HG02798 (cell line): ENCODE measurements at regions not wholly inside any gene's neighbourhood (a gene's known extent, or its start where the extent isn't known, plus 50 kb on each side); places are given as distances from the start of the nearest gene placed in this dataset.

ENCODE experiments used
- ATAC-seq: cut with Tn5 transposase; IDR thresholded peaks from one replicate; pipeline ENCODE4 v1.9.1; 2021; ENCODE audit warnings: mild to moderate bottlenecking; ENCODE audit not compliant: unreplicated experiment, poor library complexity

DNA sequence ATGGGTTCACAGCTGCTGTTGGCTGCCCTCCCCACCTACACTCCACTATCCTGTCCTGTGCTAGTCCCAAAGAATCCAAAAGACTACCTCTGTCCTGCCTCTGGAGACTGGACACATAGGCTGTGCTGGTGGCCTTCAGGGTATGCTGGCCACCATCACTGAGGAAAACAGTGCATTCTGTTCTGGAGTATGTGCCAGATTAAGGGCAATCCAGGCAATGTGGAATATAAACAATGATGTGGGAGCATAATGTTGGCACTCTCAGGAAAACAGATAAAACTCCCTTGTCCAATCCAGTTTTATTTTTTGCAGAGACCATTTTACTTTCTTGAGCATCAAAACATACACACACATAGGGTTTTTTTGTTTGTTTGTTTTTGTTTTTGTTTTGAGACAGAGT, 94.3 kb downstream of the GLUL start:
- ATAC-seq: no peak

DNA sequence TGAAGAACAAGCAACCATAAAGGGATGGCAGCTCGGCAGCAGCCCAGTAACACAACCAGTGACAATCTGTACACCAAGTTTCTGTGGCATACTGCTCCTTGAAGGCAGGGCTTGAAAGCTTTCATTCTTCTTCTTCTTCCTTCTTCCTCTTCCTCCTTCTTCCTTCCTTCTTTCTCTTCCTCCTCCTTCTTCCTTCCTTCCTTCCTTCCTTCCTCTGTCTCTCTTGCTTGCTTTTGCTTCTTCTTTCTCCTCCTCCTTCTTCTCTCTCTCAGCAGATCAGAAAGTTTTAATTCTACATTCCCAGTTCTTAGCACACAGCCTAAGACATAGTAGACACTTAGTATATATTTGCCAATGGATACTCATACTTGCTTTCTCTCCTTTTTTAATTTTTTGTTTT, 95.9 kb downstream of the GLUL start:
- no peak for ATAC-seq

- ATAC-seq: no peak
Measured at GRCh38 chr1:182293119-182293589, 98.4 kb downstream of the GLUL start.

- ATAC-seq: no peak
Measured at GRCh38 chr1:182292193-182292741, 99.3 kb downstream of the GLUL start.

DNA sequence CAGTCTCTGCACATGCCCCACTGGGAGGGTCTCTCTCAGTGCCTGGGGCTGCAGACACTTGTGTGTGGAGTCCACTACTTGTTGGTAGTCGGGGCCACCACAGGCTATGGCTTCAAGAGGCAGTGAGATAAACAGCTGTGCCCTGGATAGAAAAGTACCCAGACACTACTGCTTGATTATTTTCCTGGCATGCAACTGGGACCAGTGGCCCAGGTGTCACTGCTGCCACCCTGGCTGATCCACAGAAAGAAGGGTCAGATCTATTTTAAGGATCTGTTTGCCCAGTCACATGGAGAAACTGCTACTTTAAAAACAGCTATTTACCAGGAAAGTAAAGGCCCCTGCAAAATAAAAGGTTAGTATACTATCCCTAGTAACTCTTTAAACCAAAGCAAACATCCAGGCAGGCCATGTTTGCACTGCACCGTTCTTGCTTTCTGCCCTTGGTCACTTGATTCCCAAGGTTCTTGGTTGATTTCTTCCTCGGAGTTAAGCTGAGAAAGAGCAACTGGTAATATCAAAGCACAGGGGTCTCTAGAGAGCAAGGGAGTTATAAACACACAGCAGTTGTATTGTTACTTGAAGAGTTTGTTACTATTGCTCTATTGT, 99.9 kb downstream of the GLUL start:
- ATAC-seq: no peak

- no peak for ATAC-seq
Measured at GRCh38 chr1:182288749-182289604, 102.6 kb downstream of the GLUL start.

GRCh38 chr1:182286761-182287160, 104.8 kb downstream of the GLUL start:
- ATAC-seq: no peak

DNA sequence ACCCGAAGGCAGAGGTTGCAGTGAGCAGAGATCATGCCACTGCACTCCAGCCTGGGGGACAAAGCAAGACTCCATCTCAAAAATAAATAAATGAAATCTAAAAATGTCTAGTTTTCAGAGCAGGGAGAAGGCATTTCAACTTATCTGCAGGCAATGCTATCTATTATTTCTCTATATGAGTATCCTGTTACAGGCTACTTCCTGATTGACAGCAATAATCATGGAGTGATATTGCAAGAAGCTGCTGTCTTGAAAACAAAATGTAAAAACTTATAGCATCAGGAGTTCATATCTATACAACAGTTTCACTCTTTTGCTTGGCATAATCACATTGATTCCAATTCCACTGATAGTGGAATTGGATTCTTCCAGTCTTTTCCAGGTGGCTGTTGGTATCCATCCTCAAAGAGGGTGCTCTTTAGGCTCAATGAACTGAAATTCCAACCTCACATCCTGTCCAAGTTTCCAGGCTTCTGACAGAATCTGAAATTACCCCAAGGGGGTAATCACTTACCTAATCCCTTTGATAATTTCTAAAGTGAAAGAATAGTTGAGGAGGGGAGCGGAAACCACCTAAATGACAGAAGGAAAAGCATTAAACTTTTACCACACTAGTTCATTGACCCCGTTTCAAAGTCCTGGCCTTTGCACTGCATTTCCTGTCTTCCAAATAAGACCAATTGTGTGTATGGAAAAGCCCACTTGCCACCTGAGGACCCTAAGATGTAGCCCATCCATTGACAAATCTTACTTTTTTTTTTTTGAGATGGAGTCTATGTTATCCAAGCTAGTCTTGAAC, 107.6 kb downstream of the GLUL start:
- no peak for ATAC-seq

DNA sequence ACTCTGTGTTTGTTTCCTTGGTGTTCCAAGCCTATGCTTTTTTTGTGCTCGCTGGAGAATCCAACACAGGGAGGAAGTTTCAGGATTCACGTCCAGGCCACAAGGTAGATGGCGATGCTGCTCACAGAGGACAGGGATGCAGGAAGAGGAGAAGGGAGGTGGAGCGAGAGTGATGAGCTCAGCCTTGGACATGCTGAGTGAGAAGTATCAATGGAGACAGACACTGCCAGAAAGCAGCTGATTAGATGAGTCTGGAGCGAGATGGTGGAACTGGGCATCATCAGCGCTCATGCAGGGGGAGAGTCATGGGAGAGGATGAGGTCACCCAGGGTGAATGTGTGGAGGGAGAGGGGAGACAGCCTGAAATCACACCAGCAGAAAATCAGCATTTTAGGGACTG, 110.0 kb downstream of the GLUL start:
- ATAC-seq: no peak

- ATAC-seq: no peak
Measured at GRCh38 chr1:182280504-182280900, 111.1 kb downstream of the GLUL start.

DNA sequence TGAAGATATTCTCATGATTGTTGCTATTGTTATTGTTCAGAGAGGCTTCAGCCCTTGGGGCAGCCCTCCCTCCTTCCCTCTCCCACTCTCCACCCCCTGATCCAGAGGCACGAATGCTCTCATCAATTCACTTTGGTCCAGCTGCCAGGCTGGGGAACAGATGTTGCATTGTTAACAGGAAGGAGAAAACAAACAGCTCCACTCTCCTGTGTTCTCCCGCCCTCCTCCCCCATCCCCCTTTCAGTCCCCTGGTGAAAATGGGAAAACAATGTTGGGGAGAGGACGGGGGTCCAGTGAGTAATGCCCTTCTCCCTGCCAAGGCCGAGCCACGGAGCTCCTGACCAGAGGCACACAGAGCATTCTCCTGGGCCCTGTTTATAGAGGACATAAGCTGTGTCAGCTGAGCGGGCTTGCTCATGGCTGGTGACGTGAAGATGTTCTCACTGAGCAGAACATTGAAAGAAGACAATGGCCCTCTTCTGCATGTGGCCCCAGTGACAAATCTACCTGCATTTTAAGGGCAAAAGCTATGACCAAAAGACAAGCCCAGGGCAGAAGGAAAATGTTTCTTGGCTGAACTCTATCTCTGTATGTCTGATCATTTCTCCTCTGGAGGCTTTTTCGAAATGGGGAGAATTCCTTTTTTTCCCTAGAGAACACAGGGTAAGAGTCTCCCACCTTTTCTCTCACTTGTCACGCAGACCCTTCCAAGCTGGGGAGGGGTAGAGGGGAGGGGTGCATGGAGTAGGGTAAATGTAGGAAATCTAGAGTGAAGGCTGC, 111.7 kb downstream of the GLUL start:
- ATAC-seq: no peak

GRCh38 chr1:182279302-182279701, 112.3 kb downstream of the GLUL start:
- ATAC-seq: no peak

DNA sequence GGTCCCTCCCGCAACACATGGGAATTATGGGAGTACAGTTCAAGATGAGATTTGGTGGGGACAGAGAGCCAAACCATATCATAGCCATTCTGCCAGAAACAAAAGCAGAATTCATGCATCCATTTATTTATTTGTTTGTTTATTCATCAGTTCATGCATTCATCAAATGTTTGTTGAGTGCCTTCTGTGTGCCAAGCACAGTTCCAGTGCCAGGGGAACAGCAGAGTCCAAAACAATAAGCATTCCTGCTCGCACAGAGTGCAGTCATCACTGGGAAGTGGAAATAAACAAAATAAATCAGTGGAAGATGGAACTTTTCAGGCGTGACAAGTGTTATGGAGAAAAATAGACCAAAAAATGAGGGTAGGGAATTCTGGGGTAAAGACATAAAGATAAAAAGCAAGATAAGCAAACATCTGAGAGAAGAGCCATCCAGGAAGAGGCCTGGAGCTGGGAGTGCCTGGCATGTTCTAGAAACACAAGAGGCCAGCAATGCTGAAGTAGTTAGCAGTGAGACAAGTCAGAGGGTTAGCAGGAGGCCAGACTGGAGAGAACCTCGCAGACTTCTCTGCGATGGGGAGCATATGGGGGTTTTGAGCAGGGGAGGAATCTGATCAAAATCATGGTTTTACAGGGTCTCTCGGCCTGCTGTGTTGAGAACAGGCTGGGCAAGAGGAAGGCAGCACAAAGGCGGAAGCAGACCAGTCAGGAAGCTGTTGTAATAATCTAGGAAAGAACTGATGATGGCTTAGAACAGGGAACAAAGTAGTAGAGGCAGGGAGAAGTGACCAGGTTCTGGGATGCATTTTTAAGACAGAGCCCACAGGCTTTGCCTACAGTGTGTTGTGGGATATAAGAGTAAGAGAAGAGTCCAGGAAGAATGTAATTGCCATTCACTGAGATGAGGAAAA, 113.2 kb downstream of the GLUL start:
- ATAC-seq: no peak

DNA sequence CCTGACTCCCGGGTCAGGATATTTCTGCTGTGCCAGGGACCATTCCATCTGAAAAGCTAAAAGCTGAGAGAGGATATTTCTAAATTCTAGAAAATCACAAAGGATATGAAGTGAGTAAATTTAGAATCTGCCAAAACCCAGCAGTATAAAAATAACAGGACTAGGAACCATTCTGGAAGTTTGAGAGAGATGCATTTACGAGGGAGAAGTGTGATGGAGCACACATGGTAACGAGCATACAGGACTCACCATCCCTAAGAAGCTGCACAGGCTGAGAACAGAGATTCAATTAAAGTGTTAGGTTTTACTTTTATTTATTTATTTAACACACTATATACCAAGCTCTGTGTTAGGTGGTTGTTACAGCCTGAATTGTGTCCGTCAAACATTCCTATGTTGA, 116.3 kb downstream of the GLUL start:
- no peak for ATAC-seq

DNA sequence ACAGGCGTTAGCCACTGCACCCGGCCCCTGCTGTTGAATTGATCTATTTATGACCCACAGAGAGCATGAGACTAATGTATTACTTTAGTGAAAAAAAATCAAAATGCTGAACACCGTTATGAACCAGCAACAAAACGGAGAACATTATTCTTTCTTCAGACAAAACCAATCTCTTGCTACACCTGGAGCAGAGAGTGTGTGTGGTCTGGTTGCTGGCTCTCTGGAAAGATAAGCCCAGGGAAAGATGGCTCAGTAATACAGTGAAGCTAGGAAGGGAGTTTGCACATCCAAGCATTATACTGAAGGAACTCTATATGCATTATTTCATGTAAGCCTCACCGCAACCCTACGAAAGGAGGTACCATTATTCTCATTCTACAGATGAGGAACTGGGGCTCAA, 117.0 kb downstream of the GLUL start:
- ATAC-seq: no peak

DNA sequence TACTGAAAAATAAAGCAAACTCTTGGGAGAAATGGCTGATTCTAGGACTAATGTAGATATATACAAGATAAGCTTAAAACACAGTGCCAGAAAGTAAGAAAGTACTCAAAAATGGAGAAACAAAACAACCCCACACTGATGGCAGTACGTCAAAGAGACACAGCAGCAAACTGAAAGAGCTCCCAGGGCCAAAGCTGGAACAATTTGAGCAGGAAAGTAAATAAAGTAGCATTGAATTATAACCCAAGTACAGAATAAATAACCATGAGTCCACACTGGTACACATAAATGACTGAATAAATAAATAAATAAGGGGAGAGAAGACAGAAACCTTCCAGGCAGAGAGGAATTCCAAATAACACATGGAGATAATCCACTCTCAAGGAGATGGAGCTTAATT, 120.9 kb downstream of the GLUL start:
- ATAC-seq: no peak

- ATAC-seq: no peak
Measured at GRCh38 chr1:182269097-182269496, 122.5 kb downstream of the GLUL start.

DNA sequence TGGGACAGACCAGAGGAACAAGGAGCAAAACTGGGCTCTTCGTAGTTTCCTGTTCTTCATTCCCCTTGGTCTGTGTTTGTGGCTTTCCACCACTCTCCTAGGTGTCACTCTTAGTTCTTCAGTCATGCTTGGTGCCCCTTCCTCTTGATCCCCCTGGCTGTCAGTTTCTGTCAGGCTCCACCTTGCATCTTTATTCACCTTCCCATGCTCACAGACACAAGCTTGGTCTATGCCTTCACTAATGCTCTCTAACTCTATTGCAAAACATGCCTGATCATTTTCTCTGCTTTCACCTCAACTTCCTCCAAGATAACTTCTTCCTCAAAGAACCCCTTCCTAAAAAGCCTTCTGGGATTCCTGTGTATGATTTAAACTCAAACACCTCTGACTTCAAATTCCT, 122.9 kb downstream of the GLUL start:
- no peak for ATAC-seq

GRCh38 chr1:182264185-182264584, 127.4 kb downstream of the GLUL start:
- ATAC-seq: no peak
